WTC11 (cell line): ENCODE measurements at regions not wholly inside any gene's neighbourhood (a gene's known extent, or its start where the extent isn't known, plus 50 kb on each side); places are given as distances from the start of the nearest gene placed in this dataset.

Source experiments
- ATAC-seq: fragments of 200-7000 bp; cut with Tn5 transposase; 2 replicates; pipeline ENCODE4 v1.10.0; 2021; ENCODE audit warnings: mild to moderate bottlenecking, moderate library complexity
- CTCF ChIA-PET: fragments of 300-600 bp; sonication (Branson Sonifier 250); formaldehyde crosslinking; loops from one replicate; lab custom pipeline; 2021; ENCODE audit warnings: antibody characterized with exemption; lab: Charles Lee
- POLR2A ChIA-PET: fragments of 350-600 bp; sonication (Branson Sonifier 250); formaldehyde crosslinking; loops from one replicate; lab custom pipeline; 2021; ENCODE audit warnings: antibody characterized with exemption; lab: Charles Lee
- DNase-seq: peaks from one replicate; pipeline ENCODE4 v3.0.0; 2021; ENCODE audit warnings: low spot score
- H3K27ac Mint-ChIP-seq: 2 replicates; pipeline ENCODE4 v1.8.0; 2021; ENCODE audit warnings: mixed read lengths
- H3K27me3 Mint-ChIP-seq: 2 replicates; pipeline ENCODE4 v1.8.0; 2021; ENCODE audit warnings: low read depth, mild to moderate bottlenecking, moderate library complexity, mixed read lengths
- H3K36me3 Mint-ChIP-seq: 2 replicates; pipeline ENCODE4 v1.8.0; 2021; ENCODE audit warnings: mixed read lengths
- H3K4me1 Mint-ChIP-seq: 2 replicates; pipeline ENCODE4 v1.8.0; 2022; ENCODE audit warnings: mixed read lengths
- H3K4me3 Mint-ChIP-seq: 2 replicates; pipeline ENCODE4 v1.8.0; 2021; ENCODE audit warnings: mild to moderate bottlenecking, moderate library complexity, mixed read lengths
- H3K9me3 Mint-ChIP-seq: 2 replicates; pipeline ENCODE4 v1.8.0; 2021; ENCODE audit warnings: mixed read lengths
- ATF1 ChIP-seq: sonication (generic); formaldehyde crosslinking; IDR thresholded peaks from 2 replicates; pipeline ENCODE4 v1.8.1; 2023; ENCODE audit warnings: mild to moderate bottlenecking, moderate library complexity, missing genetic modification reagents
- CBFB ChIP-seq: sonication (generic); formaldehyde crosslinking; IDR thresholded peaks from 2 replicates; pipeline ENCODE4 v1.8.1; 2022; ENCODE audit warnings: mild to moderate bottlenecking, low read depth, missing genetic modification reagents
- EMX1 ChIP-seq: fragments of 250-450 bp; sonication (Bioruptor Pico); IDR thresholded peaks from 2 replicates; pipeline ENCODE4 v1.8.0; 2021; ENCODE audit warnings: mild to moderate bottlenecking
- ESRRA ChIP-seq: sonication (generic); formaldehyde crosslinking; IDR thresholded peaks from 2 replicates; pipeline ENCODE4 v1.8.1; 2022; ENCODE audit warnings: mild to moderate bottlenecking, missing genetic modification reagents, borderline replicate concordance
- ETV6 ChIP-seq: sonication (generic); formaldehyde crosslinking; IDR thresholded peaks from 2 replicates; pipeline ENCODE4 v1.8.1; 2022; ENCODE audit warnings: mild to moderate bottlenecking, missing genetic modification reagents
- FOXJ3 ChIP-seq: sonication (generic); formaldehyde crosslinking; IDR thresholded peaks from 2 replicates; pipeline ENCODE4 v1.9.0; 2021; ENCODE audit warnings: missing genetic modification reagents, mild to moderate bottlenecking, borderline replicate concordance
- FOXK1 ChIP-seq: sonication (generic); formaldehyde crosslinking; IDR thresholded peaks from 2 replicates; pipeline ENCODE4 v1.8.0; 2022; ENCODE audit warnings: mild to moderate bottlenecking, moderate library complexity, missing genetic modification reagents
- FOXP1 ChIP-seq: sonication (generic); formaldehyde crosslinking; IDR thresholded peaks from 2 replicates; pipeline ENCODE4 v1.8.0; 2022; ENCODE audit warnings: missing genetic modification reagents, mild to moderate bottlenecking, moderate library complexity, borderline replicate concordance
- GRHL2 ChIP-seq: fragments of 250-450 bp; sonication (Bioruptor Pico); IDR thresholded peaks from 2 replicates; pipeline ENCODE4 v1.8.0; 2022; ENCODE audit warnings: mild to moderate bottlenecking, moderate library complexity; ENCODE audit not compliant: insufficient replicate concordance, severe bottlenecking
- IRF2 ChIP-seq: sonication (generic); formaldehyde crosslinking; IDR thresholded peaks from 2 replicates; pipeline ENCODE4 v1.8.0; 2022; ENCODE audit warnings: low read depth, missing genetic modification reagents, borderline replicate concordance
- JAZF1 ChIP-seq: fragments of 250-450 bp; sonication (Bioruptor Pico); IDR thresholded peaks from 2 replicates; pipeline ENCODE4 v1.9.0; 2021; ENCODE audit warnings: moderate library complexity, mild to moderate bottlenecking, inconsistent platforms
- JUN ChIP-seq: sonication (generic); formaldehyde crosslinking; IDR thresholded peaks from 2 replicates; pipeline ENCODE4 v1.8.0; 2023; ENCODE audit warnings: mild to moderate bottlenecking, missing genetic modification reagents
- NR2C2 ChIP-seq: sonication (generic); formaldehyde crosslinking; IDR thresholded peaks from 2 replicates; pipeline ENCODE4 v1.8.0; 2022; ENCODE audit warnings: mild to moderate bottlenecking, missing genetic modification reagents
- RORB ChIP-seq: fragments of 250-450 bp; sonication (Bioruptor Pico); IDR thresholded peaks from 2 replicates; pipeline ENCODE4 v1.9.0; 2021; ENCODE audit warnings: mild to moderate bottlenecking
- TCF7 ChIP-seq: sonication (generic); formaldehyde crosslinking; IDR thresholded peaks from 2 replicates; pipeline ENCODE4 v1.8.0; 2022; ENCODE audit warnings: mild to moderate bottlenecking, low read depth, missing genetic modification reagents, moderate library complexity
- ZNF121 ChIP-seq: sonication (generic); formaldehyde crosslinking; IDR thresholded peaks from 2 replicates; pipeline ENCODE4 v1.8.0; 2023; ENCODE audit warnings: missing genetic modification reagents
- ZNF232 ChIP-seq: sonication (generic); formaldehyde crosslinking; IDR thresholded peaks from 2 replicates; pipeline ENCODE4 v1.8.0; 2022; ENCODE audit warnings: mild to moderate bottlenecking, missing genetic modification reagents
- TF ChIP-seq, protein P1 (sequence below): fragments of 200-600 bp; IDR thresholded peaks from 2 replicates; pipeline ENCODE4 v1.8.0; 2022; ENCODE audit warnings: antibody characterized with exemption
- TF ChIP-seq, protein P2 (sequence below): sonication (generic); formaldehyde crosslinking; IDR thresholded peaks from 2 replicates; pipeline ENCODE4 v1.8.1; 2023; ENCODE audit warnings: mild to moderate bottlenecking, missing genetic modification reagents
- TF ChIP-seq, protein P3 (sequence below): sonication (generic); formaldehyde crosslinking; IDR thresholded peaks from 2 replicates; pipeline ENCODE4 v1.8.1; 2023; ENCODE audit warnings: mild to moderate bottlenecking, missing genetic modification reagents, borderline replicate concordance
- TF ChIP-seq, protein P4 (sequence below): sonication (generic); formaldehyde crosslinking; IDR thresholded peaks from 2 replicates; pipeline ENCODE4 v1.8.0; 2022; ENCODE audit warnings: mild to moderate bottlenecking, missing genetic modification reagents
- TF ChIP-seq, protein P5 (sequence below): sonication (generic); formaldehyde crosslinking; IDR thresholded peaks from 2 replicates; pipeline ENCODE4 v1.8.1; 2022; ENCODE audit warnings: low read depth, mild to moderate bottlenecking, moderate library complexity, missing genetic modification reagents, borderline replicate concordance
- TF ChIP-seq, protein P6 (sequence below): sonication (generic); formaldehyde crosslinking; IDR thresholded peaks from 2 replicates; pipeline ENCODE4 v1.8.1; 2022; ENCODE audit warnings: mild to moderate bottlenecking, moderate library complexity, missing genetic modification reagents

DNA sequence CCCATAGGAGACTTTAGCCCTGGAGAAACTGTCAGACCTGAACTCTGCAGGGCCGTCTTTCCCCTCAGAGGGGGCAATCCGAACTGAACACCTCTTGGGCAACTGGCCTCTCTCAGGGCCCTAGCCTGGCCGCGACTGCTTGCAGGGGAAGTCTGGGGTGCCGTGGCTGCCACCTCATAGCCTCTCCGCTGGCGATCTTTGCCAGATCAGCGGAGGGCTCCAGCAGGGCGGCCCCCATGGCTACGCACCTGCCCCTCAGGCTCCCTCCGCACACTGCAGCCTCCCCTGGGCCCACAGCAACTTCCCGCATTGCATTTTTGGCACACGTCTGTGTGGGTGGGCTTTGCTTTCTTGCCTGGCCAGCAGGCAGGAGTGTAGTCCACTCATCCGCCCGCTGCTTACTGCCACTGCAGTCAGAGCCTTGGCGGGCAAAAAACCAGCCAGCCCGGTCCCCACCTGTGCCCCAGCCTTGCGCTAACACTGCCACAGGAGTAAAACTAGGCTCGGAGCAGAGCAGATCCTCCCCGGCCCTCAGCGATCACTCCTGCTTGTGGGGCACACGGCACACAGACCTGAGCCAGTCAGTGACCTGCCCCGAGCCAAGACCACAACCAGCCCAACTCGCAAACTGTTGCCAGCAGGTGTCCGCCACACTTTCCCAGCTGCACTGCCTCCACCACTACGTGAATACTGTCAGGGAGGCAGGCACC, 266.8 kb upstream of the CBLB start:
- TF ChIP-seq IRF2 (CRISPR knock-in tag) (no peak), JAZF1 (CRISPR knock-in tag) (no peak), FOXP1 (CRISPR knock-in tag) (no peak), TCF7 (no peak), FOXK1 (CRISPR knock-in tag) (no peak), FOXJ3 (no peak), ZNF232 (CRISPR knock-in tag) (no peak), JUN (CRISPR knock-in tag) (no peak)
- TF ChIP-seq, protein P1, sequence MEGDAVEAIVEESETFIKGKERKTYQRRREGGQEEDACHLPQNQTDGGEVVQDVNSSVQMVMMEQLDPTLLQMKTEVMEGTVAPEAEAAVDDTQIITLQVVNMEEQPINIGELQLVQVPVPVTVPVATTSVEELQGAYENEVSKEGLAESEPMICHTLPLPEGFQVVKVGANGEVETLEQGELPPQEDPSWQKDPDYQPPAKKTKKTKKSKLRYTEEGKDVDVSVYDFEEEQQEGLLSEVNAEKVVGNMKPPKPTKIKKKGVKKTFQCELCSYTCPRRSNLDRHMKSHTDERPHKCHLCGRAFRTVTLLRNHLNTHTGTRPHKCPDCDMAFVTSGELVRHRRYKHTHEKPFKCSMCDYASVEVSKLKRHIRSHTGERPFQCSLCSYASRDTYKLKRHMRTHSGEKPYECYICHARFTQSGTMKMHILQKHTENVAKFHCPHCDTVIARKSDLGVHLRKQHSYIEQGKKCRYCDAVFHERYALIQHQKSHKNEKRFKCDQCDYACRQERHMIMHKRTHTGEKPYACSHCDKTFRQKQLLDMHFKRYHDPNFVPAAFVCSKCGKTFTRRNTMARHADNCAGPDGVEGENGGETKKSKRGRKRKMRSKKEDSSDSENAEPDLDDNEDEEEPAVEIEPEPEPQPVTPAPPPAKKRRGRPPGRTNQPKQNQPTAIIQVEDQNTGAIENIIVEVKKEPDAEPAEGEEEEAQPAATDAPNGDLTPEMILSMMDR = no peak
- TF ChIP-seq, protein P2, sequence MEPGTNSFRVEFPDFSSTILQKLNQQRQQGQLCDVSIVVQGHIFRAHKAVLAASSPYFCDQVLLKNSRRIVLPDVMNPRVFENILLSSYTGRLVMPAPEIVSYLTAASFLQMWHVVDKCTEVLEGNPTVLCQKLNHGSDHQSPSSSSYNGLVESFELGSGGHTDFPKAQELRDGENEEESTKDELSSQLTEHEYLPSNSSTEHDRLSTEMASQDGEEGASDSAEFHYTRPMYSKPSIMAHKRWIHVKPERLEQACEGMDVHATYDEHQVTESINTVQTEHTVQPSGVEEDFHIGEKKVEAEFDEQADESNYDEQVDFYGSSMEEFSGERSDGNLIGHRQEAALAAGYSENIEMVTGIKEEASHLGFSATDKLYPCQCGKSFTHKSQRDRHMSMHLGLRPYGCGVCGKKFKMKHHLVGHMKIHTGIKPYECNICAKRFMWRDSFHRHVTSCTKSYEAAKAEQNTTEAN (CRISPR knock-in tag) = no peak
- TF ChIP-seq, protein P3, sequence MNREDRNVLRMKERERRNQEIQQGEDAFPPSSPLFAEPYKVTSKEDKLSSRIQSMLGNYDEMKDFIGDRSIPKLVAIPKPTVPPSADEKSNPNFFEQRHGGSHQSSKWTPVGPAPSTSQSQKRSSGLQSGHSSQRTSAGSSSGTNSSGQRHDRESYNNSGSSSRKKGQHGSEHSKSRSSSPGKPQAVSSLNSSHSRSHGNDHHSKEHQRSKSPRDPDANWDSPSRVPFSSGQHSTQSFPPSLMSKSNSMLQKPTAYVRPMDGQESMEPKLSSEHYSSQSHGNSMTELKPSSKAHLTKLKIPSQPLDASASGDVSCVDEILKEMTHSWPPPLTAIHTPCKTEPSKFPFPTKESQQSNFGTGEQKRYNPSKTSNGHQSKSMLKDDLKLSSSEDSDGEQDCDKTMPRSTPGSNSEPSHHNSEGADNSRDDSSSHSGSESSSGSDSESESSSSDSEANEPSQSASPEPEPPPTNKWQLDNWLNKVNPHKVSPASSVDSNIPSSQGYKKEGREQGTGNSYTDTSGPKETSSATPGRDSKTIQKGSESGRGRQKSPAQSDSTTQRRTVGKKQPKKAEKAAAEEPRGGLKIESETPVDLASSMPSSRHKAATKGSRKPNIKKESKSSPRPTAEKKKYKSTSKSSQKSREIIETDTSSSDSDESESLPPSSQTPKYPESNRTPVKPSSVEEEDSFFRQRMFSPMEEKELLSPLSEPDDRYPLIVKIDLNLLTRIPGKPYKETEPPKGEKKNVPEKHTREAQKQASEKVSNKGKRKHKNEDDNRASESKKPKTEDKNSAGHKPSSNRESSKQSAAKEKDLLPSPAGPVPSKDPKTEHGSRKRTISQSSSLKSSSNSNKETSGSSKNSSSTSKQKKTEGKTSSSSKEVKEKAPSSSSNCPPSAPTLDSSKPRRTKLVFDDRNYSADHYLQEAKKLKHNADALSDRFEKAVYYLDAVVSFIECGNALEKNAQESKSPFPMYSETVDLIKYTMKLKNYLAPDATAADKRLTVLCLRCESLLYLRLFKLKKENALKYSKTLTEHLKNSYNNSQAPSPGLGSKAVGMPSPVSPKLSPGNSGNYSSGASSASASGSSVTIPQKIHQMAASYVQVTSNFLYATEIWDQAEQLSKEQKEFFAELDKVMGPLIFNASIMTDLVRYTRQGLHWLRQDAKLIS (CRISPR knock-in tag) = no peak
- peaks cover 16% of the 10 kb centered on the region for H3K4me1 Mint-ChIP-seq
- H3K9me3 Mint-ChIP-seq = peaks cover 7% of the 10 kb centered on the region
- no peak for DNase-seq
- no peaks in the 10 kb centered on the region for H3K36me3 Mint-ChIP-seq
- ChIA-PET POLR2A (no interaction called here), CTCF (no interaction called here)
- H3K27ac Mint-ChIP-seq = no peak overlapping the region
- H3K27me3 Mint-ChIP-seq = no peaks in the 10 kb centered on the region
- no peak for ATAC-seq
- H3K4me3 Mint-ChIP-seq = no peak overlapping the region

DNA sequence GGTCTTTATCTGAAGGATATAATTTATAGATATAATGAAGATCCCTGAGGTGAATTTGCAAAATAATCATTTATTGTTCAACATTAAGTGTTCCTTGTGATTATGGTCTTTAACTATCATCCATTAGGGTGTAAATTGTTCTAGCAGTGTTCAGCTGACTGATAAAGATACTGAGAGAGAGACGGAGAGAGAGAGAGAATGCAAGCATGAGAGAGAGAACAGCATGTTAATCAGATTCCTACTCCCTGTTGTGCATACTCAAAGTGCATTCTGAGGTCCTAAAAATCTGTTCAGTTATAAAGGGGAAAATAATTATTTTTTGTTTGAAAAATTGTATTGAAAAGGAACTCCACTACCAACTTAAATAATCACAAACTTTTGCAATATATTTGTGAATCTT, 271.0 kb upstream of the CBLB start:
- POLR2A ChIA-PET = no interaction called here
- Mint-ChIP-seq H3K36me3 (peaks cover 8% of the 10 kb centered on the region), H3K9me3 (peaks cover 24% of the 10 kb centered on the region), H3K4me1 (peaks cover 14% of the 10 kb centered on the region), H3K4me3 (no peak overlapping the region), H3K27ac (no peak overlapping the region), H3K27me3 (peaks cover 6% of the 10 kb centered on the region; the same call in 1 of the 2 replicates)
- no peak for DNase-seq
- TF ChIP-seq, protein P4, sequence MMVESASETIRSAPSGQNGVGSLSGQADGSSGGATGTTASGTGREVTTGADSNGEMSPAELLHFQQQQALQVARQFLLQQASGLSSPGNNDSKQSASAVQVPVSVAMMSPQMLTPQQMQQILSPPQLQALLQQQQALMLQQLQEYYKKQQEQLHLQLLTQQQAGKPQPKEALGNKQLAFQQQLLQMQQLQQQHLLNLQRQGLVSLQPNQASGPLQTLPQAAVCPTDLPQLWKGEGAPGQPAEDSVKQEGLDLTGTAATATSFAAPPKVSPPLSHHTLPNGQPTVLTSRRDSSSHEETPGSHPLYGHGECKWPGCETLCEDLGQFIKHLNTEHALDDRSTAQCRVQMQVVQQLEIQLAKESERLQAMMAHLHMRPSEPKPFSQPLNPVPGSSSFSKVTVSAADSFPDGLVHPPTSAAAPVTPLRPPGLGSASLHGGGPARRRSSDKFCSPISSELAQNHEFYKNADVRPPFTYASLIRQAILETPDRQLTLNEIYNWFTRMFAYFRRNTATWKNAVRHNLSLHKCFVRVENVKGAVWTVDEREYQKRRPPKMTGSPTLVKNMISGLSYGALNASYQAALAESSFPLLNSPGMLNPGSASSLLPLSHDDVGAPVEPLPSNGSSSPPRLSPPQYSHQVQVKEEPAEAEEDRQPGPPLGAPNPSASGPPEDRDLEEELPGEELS (CRISPR knock-in tag) = no peak
- TF ChIP-seq ATF1 (CRISPR knock-in tag) (no peak), ZNF121 (no peak), JUN (CRISPR knock-in tag) (no peak), ESRRA (no peak), ETV6 (CRISPR knock-in tag) (no peak), NR2C2 (CRISPR knock-in tag) (no peak), GRHL2 (CRISPR knock-in tag) (no peak), EMX1 (no peak), RORB (CRISPR knock-in tag) (no peak), CBFB (no peak)
- TF ChIP-seq, protein P5, sequence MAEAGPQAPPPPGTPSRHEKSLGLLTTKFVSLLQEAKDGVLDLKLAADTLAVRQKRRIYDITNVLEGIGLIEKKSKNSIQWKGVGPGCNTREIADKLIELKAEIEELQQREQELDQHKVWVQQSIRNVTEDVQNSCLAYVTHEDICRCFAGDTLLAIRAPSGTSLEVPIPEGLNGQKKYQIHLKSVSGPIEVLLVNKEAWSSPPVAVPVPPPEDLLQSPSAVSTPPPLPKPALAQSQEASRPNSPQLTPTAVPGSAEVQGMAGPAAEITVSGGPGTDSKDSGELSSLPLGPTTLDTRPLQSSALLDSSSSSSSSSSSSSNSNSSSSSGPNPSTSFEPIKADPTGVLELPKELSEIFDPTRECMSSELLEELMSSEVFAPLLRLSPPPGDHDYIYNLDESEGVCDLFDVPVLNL = no peak
- TF ChIP-seq, protein P6, sequence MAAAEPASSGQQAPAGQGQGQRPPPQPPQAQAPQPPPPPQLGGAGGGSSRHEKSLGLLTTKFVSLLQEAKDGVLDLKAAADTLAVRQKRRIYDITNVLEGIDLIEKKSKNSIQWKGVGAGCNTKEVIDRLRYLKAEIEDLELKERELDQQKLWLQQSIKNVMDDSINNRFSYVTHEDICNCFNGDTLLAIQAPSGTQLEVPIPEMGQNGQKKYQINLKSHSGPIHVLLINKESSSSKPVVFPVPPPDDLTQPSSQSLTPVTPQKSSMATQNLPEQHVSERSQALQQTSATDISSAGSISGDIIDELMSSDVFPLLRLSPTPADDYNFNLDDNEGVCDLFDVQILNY (CRISPR knock-in tag) = no peak
- no peak for ATAC-seq
- CTCF ChIA-PET = no interaction called here
